T-helper 17 cell (primary cell): ENCODE measurements at regions not wholly inside any gene's neighbourhood (a gene's known extent, or its start where the extent isn't known, plus 50 kb on each side); places are given as distances from the start of the nearest gene placed in this dataset.

Experiments
- ATAC-seq: fragments of 150-1000 bp; cut with Tn5 transposase; 2 replicates; pipeline ENCODE4 v1.10.0; 2021; ENCODE audit warnings: mild to moderate bottlenecking, moderate library complexity
- DNase-seq, 3 donors: peaks; one replicate each; pipeline versions ENCODE4 v3.0.0 to v3.0.0-alpha.2; 2020 to 2021
- H3K9me3 ChIP-seq: one replicate; pipeline ENCODE4 v1.7.0; 2013; ENCODE audit warnings: low read length, mild to moderate bottlenecking; ENCODE audit not compliant: control insufficient read depth, poor library complexity, severe bottlenecking
- H3K27ac Mint-ChIP-seq: one replicate; pipeline ENCODE4 v1.8.0; 2022; ENCODE audit warnings: mild to moderate bottlenecking, moderate library complexity, mixed read lengths
- H3K27me3 Mint-ChIP-seq: one replicate; pipeline ENCODE4 v1.8.0; 2022; ENCODE audit warnings: mixed read lengths
- H3K36me3 Mint-ChIP-seq: one replicate; pipeline ENCODE4 v1.8.0; 2022; ENCODE audit warnings: low read depth, mixed read lengths
- H3K4me1 Mint-ChIP-seq: one replicate; pipeline ENCODE4 v1.8.0; 2022; ENCODE audit warnings: mild to moderate bottlenecking, mixed read lengths
- H3K4me3 Mint-ChIP-seq: one replicate; pipeline ENCODE4 v1.8.0; 2022; ENCODE audit warnings: mild to moderate bottlenecking, moderate library complexity, mixed read lengths

- no peak for ATAC-seq
- H3K4me1 Mint-ChIP-seq: no peaks in the 10 kb centered on the region
- no peaks in the 10 kb centered on the region for H3K27me3 Mint-ChIP-seq
These were observed 797.5 kb upstream of the EEF2KMT start for GRCh38 chr16:5895137-5895536.

DNA sequence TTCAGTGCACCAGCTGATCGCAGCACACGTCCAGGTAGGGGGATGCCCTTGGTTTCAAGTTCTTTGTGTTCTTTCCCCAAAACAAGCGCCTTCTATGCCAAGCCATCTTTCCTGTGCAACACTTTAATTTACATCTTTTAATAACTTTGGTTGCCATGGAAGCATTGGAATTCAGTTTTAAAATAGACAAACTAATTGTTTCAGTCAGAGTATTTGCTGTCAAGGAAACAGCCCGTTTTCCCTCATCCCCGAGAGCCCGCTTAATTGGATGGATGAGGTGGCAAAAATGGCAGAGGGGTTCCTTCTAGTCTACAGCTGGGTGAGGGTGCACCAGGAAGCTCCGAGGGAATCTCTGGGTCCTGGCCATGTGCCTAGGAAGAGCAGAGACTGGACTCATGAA lies 793.7 kb upstream of the EEF2KMT start:
- no peak for DNase-seq
- no peak for ATAC-seq
- no peak overlapping the region for H3K4me3 Mint-ChIP-seq
- H3K4me1 Mint-ChIP-seq: no peaks in the 10 kb centered on the region
- no peaks in the 10 kb centered on the region for H3K36me3 Mint-ChIP-seq
- no peak overlapping the region for H3K27ac Mint-ChIP-seq
- no peaks in the 10 kb centered on the region for H3K27me3 Mint-ChIP-seq
- no peaks in the 10 kb centered on the region for H3K9me3 ChIP-seq

More at GRCh38 chr16:5895137-5895536, 797.5 kb upstream of the EEF2KMT start:
- Mint-ChIP-seq H3K4me3 (no peak overlapping the region), H3K36me3 (no peaks in the 10 kb centered on the region), H3K27ac (no peak overlapping the region)
- DNase-seq: no peak
- H3K9me3 ChIP-seq: no peaks in the 10 kb centered on the region

DNA sequence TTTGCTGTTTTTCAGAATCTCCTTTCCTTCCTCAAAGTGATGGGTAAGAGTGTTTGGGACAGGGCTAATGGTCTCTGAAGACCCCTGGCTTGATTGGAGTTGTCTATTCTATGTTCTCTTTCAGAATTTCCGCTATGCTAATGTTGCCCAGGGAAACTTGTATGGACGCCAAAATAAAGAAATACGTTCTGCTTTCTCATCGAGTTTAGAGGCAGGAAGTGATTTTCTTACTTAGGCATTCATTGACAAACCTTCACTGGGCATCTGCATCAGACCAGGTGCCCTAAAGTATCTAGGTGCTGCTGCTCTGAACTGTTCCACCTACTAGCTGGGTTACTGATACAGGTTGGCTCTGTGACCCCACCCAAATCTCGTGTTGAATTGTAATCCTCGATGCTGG lies 787.9 kb upstream of the EEF2KMT start:
- H3K4me1 Mint-ChIP-seq: no peaks in the 10 kb centered on the region
- no peaks in the 10 kb centered on the region for H3K36me3 Mint-ChIP-seq
- H3K4me3 Mint-ChIP-seq: no peak overlapping the region
- ATAC-seq: no peak
- no peak overlapping the region for H3K27ac Mint-ChIP-seq
- H3K9me3 ChIP-seq: no peaks in the 10 kb centered on the region
- H3K27me3 Mint-ChIP-seq: no peaks in the 10 kb centered on the region
- DNase-seq: no peak

DNA sequence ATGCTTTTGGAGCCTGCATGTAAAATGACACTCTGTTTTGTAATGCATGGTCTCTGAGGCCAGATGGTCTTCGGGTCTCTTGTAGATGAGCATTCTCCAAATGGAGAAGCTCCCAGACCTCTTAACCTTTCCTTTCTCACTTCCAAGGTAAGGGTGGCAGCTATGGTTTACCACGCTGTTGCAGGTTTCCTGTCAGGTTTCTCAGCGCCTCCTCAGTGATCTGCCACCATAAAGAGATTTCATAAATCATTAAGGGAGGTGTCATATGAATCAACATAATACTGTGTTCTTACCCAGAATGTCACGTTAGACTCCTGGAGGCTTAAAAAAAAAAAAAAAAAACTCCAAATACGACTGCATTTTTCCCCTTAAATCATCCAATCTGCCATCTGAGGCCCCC lies 787.4 kb upstream of the EEF2KMT start:
- Mint-ChIP-seq H3K36me3 (no peaks in the 10 kb centered on the region), H3K4me1 (no peaks in the 10 kb centered on the region), H3K4me3 (no peak overlapping the region), H3K27me3 (no peaks in the 10 kb centered on the region), H3K27ac (no peak overlapping the region)
- DNase-seq (no peak), ATAC-seq (no peak)
- no peaks in the 10 kb centered on the region for H3K9me3 ChIP-seq

- no peaks in the 10 kb centered on the region for H3K4me1 Mint-ChIP-seq
- H3K36me3 Mint-ChIP-seq: no peaks in the 10 kb centered on the region
These were observed 786.7 kb upstream of the EEF2KMT start for GRCh38 chr16:5884339-5884738.

GRCh38 chr16:5882087-5882640 lies 784.6 kb upstream of the EEF2KMT start:
- H3K4me3 Mint-ChIP-seq: no peak overlapping the region
- no peak overlapping the region for H3K27ac Mint-ChIP-seq
- DNase-seq: no peak
- no peak for ATAC-seq
- H3K27me3 Mint-ChIP-seq: no peaks in the 10 kb centered on the region
- H3K36me3 Mint-ChIP-seq: no peaks in the 10 kb centered on the region
- no peaks in the 10 kb centered on the region for H3K9me3 ChIP-seq
- H3K4me1 Mint-ChIP-seq: no peaks in the 10 kb centered on the region

More at GRCh38 chr16:5884339-5884738, 786.7 kb upstream of the EEF2KMT start:
- H3K27me3 Mint-ChIP-seq: no peaks in the 10 kb centered on the region
- no peaks in the 10 kb centered on the region for H3K9me3 ChIP-seq
- H3K4me3 Mint-ChIP-seq: no peak overlapping the region
- ATAC-seq (no peak), DNase-seq (no peak)
- H3K27ac Mint-ChIP-seq: no peak overlapping the region

- H3K9me3 ChIP-seq: no peaks in the 10 kb centered on the region
- DNase-seq (no peak), ATAC-seq (no peak)
- no peak overlapping the region for H3K4me3 Mint-ChIP-seq
- H3K36me3 Mint-ChIP-seq: no peaks in the 10 kb centered on the region
- H3K27me3 Mint-ChIP-seq: no peaks in the 10 kb centered on the region
- no peaks in the 10 kb centered on the region for H3K4me1 Mint-ChIP-seq
- H3K27ac Mint-ChIP-seq: no peak overlapping the region
These were observed 777.8 kb upstream of the EEF2KMT start for GRCh38 chr16:5875416-5875815.

DNA sequence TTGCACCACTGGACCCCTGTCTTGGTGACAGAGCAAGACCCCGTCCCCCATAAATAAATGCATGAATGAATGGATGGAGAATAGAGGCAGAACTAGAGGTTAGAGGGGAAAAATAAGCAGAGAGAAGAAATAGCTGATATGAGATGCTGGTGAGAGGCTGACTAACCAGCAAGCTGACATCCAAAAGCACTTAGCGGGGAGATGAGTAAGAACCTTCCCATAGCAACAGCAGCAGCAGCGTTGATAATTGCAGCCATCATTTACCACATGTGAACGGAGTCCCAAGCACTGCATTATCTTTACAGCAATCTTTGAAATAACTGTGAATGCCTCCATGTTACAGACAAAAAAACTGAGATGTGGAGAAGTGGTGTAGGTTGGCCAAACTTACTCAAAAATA lies 777.3 kb upstream of the EEF2KMT start:
- no peak overlapping the region for H3K4me3 Mint-ChIP-seq
- no peak overlapping the region for H3K27ac Mint-ChIP-seq
- no peak for ATAC-seq
- no peaks in the 10 kb centered on the region for H3K4me1 Mint-ChIP-seq
- no peaks in the 10 kb centered on the region for H3K27me3 Mint-ChIP-seq
- no peaks in the 10 kb centered on the region for H3K36me3 Mint-ChIP-seq
- H3K9me3 ChIP-seq: no peaks in the 10 kb centered on the region
- DNase-seq: no peak

DNA sequence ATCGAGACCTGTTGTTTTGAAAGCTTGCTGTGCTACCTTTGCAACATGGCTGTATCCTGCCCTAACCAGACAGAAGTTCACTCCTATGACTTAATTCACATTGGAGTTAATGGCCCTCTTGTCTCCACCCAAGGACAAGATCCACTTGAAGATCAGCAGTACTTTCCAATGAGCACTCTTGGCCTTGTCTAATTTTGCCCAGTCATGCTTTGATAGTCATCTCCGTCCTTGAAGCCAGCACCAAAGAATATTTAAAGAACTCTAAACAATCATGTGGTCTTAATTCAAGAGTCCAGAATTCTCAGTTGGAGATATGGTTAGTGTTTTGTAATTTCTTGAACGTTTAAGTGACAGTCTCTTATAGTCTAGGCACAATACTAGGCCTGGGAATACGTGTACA lies 775.6 kb upstream of the EEF2KMT start:
- no peak overlapping the region for H3K27ac Mint-ChIP-seq
- no peak for DNase-seq
- H3K27me3 Mint-ChIP-seq: no peaks in the 10 kb centered on the region
- H3K4me3 Mint-ChIP-seq: no peak overlapping the region
- no peaks in the 10 kb centered on the region for H3K4me1 Mint-ChIP-seq
- no peak for ATAC-seq
- H3K9me3 ChIP-seq: no peaks in the 10 kb centered on the region
- H3K36me3 Mint-ChIP-seq: no peaks in the 10 kb centered on the region

- no peaks in the 10 kb centered on the region for H3K27me3 Mint-ChIP-seq
- ATAC-seq: no peak
- no peaks in the 10 kb centered on the region for H3K36me3 Mint-ChIP-seq
- DNase-seq: no peak
- no peaks in the 10 kb centered on the region for H3K9me3 ChIP-seq
- no peaks in the 10 kb centered on the region for H3K4me1 Mint-ChIP-seq
- H3K27ac Mint-ChIP-seq: no peak overlapping the region
- no peak overlapping the region for H3K4me3 Mint-ChIP-seq
These were observed 773.5 kb upstream of the EEF2KMT start for GRCh38 chr16:5870886-5871691.

- Mint-ChIP-seq H3K4me1 (no peaks in the 10 kb centered on the region), H3K27ac (no peak overlapping the region), H3K27me3 (no peaks in the 10 kb centered on the region), H3K4me3 (no peak overlapping the region), H3K36me3 (no peaks in the 10 kb centered on the region)
- ATAC-seq (no peak), DNase-seq (no peak)
- H3K9me3 ChIP-seq: no peaks in the 10 kb centered on the region
These were observed 769.7 kb upstream of the EEF2KMT start for GRCh38 chr16:5867250-5867649.

GRCh38 chr16:5865236-5865635 lies 767.6 kb upstream of the EEF2KMT start:
- no peaks in the 10 kb centered on the region for H3K9me3 ChIP-seq
- H3K4me1 Mint-ChIP-seq: no peaks in the 10 kb centered on the region
- ATAC-seq (no peak), DNase-seq (no peak)
- H3K27me3 Mint-ChIP-seq: no peaks in the 10 kb centered on the region
- H3K36me3 Mint-ChIP-seq: no peaks in the 10 kb centered on the region
- no peak overlapping the region for H3K4me3 Mint-ChIP-seq
- no peak overlapping the region for H3K27ac Mint-ChIP-seq

DNA sequence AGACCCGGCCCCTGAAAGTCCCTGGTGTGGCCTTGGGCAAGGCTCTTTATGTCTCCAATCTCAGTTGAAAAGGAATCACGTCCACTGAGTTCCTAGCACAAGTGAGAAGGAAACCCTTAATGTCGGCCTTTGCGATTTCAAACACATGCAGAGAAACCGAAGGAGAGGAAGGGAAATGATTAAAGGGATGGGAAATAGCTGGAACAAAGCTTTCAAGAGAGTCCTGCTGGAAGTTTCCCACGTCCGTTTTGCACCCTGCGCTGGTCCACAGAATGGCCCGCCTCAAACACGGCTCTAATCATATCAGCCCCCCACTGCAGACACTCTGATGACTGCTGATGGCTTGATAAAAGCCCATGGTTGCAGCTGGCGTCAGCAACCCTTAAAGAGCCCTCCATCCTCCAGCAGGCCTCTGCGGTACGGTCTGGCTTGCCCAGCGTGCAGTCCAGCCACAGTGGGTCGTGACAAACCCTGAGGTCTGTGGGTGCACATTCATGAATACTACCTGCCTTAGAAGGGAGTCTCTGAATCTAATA lies 765.5 kb upstream of the EEF2KMT start:
- ATAC-seq: no peak
- Mint-ChIP-seq H3K27ac (no peak overlapping the region), H3K36me3 (no peaks in the 10 kb centered on the region), H3K27me3 (no peaks in the 10 kb centered on the region), H3K4me1 (no peaks in the 10 kb centered on the region), H3K4me3 (no peak overlapping the region)
- no peaks in the 10 kb centered on the region for H3K9me3 ChIP-seq
- no peak for DNase-seq
